Stimulated activated CD4-positive, alpha-beta T cell treated with anti-CD3 and anti-CD28 coated beads, Interleukin-4, amount 100 ng/mL, for 4 hours (primary cell): ENCODE measurements at regions not wholly inside any gene's neighbourhood (a gene's known extent, or its start where the extent isn't known, plus 50 kb on each side); places are given as distances from the start of the nearest gene placed in this dataset.

Experiments used
- DNase-seq, 2 experiments: peaks; one replicate each; pipeline ENCODE4 v3.0.0-alpha.2; 2020

DNA sequence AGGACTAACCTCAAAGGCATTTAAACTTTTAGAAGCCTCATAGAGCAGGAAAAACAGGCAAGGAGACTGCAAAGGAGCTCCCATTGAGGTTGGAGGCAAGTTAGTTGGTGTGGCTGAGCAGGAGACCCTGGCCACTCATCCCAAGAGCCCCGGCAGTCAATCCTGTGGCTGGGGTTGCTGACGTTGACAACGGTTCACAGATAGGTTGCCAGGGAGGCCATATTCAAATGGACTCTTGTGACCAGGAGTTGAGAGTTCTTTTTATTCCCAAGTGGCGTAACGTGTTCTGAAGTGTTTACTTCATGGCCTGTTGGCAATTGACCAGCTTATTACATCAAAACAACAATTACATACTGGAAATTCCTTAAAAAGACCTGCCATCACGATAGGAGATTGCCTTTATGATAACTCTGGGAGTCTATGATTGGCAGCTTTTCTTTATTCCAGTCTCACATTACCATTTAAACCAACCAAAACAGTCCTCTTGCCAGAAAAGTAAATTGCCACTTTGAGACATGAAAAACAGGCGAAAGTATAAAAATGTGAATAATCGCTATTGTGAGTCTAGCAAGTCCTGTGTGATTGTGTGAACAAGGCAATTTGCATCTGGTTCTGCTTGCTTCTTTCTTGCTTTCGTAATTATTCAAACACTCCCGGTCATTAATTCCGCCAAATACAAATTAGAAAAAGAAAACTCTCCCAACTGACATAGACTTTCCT, 394.9 kb downstream of the MED10 start:
- no peak for DNase-seq

GRCh38 chr5:5981562-5981961, 396.8 kb downstream of the MED10 start:
- no peak for DNase-seq

DNA sequence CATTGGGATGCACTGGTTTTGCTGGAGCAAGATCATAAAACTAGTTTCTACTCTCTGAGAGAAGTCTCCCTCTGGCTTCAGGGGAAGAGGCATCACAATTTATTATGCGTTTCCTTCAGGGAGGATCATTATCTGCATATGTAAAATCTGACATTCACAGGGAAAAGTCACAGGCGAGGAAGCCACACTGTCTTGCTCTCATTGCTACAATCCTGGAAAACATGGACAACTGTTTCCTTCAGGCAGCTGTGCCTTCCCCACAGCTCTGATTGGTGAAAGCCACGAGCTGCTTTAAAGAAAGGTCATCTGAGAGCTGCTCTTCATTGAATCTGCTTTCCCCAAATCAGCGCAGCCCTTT, 397.8 kb downstream of the MED10 start:
- no peak for DNase-seq

DNA sequence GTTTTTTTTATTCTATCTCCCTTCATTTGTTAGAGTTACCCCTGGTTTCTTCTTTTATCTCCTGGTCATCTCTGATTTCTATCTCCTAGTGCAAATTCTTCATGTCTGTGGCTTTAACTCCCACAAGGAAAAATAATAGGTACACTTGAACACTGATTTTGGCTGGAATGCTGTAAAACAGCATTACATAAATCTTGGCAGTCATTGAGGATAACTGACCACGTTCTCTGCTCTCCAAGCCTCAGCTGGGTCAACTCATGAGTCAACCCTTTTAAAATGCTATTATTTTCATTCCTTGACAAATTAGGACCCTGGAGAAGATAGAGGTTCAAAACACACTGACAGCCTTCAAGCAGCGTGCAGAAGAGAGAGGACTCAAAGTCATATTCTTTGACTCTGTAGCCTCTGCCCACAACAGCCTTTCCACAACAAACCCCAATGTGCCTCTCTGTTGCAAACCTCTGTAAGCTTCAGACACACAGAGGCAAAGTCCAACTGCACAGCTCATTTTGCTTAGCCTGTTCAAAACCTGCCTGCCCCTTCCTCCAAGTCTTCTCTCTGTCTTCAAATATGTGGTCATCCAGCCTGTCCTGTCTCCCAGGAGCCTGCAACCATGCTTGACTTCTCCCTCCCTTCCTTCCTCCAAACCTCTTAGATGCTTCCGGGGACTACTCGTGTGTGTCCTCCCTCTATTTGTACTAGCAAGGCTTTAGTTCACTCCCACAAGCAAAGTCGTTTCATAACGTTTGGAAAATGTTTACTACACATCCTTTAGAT, 398.4 kb downstream of the MED10 start:
- DNase-seq, result no peak

GRCh38 chr5:5979377-5979760, 399.0 kb downstream of the MED10 start:
- DNase-seq, result no peak

- no peak for DNase-seq
These were observed 399.6 kb downstream of the MED10 start for GRCh38 chr5:5978501-5979376.

- no peak for DNase-seq
These were observed 407.1 kb downstream of the MED10 start for GRCh38 chr5:5971203-5971602.

DNA sequence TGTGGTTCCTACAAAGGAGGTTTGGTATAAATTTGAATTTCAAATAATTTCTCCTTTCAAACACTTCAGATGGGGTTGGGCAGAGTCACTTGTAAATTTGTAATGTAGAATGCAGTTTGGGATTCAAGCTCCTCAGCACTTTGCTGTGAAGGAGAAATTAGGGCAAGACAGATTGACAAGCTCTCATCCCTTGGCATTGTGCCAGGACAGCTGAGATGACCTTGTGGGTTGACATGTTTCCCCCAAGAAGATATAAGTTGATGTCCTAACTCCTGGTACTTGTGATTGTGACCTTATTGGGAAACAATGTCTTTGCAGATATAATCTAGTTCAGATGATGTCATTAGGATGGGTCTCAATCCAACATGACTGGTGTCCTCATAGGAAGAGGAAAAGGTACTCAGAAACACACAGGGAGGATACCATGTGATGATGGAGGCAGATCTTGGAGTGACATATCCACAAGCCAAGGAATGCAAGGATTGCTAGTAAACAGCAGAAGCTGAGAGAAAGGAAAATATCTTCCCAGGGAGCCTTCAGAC, 408.3 kb downstream of the MED10 start:
- no peak for DNase-seq

GRCh38 chr5:5968981-5969380, 409.4 kb downstream of the MED10 start:
- DNase-seq, result no peak

GRCh38 chr5:5967944-5968343, 410.4 kb downstream of the MED10 start:
- DNase-seq, result no peak

DNA sequence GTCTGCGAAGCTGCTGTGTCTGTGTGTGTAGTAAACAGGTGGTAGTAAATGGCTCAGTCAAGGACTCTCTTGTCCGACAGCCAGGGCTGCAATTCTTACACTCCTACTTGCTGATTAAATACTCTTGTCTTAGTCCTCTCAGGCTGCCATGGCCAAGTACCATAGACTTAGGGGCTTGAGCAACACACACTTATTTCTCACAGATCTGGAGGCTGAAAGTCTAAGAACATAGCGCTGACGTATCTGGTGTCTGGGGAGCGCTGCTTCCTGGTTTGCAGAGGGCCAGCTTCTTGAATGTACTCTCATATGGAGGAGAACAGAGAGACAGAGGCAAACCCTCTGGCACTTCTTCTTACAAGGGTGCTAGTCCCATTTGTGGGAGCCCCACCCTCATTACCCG, 411.0 kb downstream of the MED10 start:
- DNase-seq, result no peak

GRCh38 chr5:5965132-5965531, 413.2 kb downstream of the MED10 start:
- DNase-seq, result no peak

DNA sequence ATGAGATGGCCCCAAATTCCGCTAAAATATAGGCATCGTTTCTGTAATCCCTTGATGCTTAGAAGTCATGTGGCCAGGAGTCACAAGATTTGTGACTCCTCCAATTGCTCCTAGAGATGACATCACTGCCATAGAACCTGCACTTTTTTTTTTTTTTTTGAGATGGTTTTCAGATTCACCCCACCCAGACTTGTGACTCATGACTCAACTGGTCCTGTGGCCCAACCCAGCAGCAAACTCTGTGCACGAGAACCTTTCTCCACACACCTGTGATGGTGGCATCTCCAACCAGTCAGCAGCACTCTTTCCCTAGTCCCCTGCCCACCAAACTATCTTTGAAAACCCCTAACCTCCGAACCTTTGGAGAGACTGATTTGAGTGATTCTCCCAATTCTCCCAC, 414.0 kb downstream of the MED10 start:
- no peak for DNase-seq

DNA sequence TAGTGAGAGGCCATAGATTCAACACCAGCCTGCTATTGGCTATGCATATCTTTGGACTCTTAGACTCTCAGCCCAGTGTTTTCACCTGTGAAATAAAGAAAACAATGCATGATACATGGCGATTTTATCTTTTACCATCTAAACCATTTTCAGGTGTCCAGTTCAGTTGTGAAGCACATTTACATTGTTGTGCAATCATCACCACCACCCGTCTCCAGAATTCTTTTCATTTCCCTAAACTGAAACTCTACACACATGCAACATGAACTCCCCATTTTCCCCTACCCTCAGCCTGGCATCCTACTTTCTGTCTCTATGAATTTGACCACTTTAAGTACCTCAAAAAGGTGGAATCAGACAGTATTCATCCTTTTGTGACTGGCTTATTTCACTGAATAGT, 420.6 kb downstream of the MED10 start:
- no peak for DNase-seq

DNA sequence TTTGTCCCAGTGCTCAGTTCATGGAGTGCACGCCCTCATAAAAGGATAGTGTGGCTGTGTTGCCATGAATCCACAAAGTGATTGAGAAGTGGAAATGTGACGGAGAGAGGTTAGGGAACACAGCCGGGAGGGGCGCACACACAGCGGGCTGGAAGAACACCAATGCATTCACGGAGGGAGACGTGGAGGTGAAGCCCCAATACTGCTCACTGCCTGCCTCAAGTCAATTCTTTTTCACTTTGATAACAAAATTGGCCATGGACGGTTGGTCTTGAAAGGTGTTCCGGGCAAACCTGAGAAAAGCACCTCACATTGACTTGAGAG, 424.1 kb downstream of the MED10 start:
- DNase-seq, result no peak

GRCh38 chr5:5953584-5954274, 424.6 kb downstream of the MED10 start:
- DNase-seq, result no peak

GRCh38 chr5:5951953-5952352, 426.4 kb downstream of the MED10 start:
- DNase-seq, result no peak

DNA sequence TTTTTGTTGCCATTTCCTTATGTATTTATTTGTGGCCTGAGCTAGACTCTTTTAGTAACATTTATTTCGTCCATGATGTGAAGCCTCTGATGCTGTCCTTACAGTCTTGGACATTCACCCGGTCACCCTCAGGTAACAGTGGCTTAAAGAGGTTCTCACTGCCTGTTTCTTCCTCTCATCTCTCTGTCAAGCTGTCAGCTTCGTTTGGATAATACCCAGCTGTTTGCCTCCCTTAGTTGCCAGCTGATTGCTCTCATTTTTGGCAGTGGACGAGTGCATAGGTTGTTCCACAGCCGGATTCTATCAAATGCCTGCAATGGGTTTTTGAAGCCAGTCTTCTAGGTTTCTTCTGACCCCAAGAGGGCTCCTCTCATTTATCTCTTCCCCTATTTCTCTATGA, 427.7 kb downstream of the MED10 start:
- DNase-seq, result no peak

GRCh38 chr5:5941486-5941885, 436.9 kb downstream of the MED10 start:
- DNase-seq, result no peak

DNA sequence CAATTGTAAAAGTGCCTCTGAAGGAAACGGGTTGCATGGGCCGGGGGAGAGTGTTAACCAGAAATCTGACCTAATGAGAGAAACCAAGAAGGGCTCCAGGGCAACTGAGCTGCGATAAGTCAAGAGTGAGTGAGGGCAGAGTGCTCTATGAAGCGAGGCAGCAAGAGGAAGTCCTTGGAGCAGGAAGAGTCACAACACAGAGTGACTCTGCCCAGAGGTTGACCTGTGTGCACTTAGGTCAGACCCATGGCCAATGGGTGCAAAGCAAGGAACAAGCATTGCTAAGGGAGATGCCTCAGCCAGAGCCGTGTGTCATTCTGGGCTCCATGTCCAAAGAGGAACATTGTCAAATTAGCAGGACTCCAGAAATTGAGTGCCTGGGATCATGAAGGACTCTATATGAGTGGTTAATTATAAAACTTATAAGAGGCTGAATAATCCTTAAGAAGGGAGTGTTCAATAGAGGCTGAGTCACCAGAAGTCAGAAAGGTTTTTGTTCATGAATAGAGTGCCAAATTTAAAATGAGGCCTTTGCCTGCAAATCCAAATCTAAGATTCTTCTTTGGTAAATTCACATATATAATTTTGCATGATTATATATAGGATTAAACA, 438.5 kb downstream of the MED10 start:
- DNase-seq, result no peak

GRCh38 chr5:5933651-5934050, 444.7 kb downstream of the MED10 start:
- DNase-seq, result no peak

GRCh38 chr5:5932824-5933223, 445.5 kb downstream of the MED10 start:
- DNase-seq, result no peak

DNA sequence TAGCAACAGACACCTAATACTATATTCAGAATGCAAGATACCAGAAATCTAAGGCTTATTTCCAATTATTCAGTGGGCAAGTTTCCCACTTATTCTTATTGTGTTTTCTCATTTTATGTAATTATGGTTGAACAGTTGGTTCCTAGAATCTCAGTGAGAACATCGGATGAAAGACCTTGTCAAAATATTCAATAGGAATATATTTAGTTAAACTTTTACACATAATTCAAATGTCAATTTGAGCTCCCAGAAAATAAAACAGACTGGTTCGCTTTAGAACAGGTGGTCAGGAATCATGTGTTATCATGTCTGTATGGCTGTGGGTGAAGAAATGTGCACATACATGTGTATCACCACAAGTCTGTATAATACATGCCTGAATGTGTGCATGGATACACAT, 447.8 kb downstream of the MED10 start:
- DNase-seq, result no peak
